Spleen (tissue), 7 donors: ENCODE measurements at regions not wholly inside any gene's neighbourhood (a gene's known extent, or its start where the extent isn't known, plus 50 kb on each side); places are given as distances from the start of the nearest gene placed in this dataset.

Experiments used
- POLR2A ChIP-seq, 3 donors: fragments of 450-650 bp; IDR thresholded peaks; one replicate each; pipeline ENCODE4 v1.5.1; 2017; ENCODE audit warnings: antibody characterized with exemption in 3 of 3, mild to moderate bottlenecking in 1 of 3
- POLR2AphosphoS5 ChIP-seq, 3 donors: sonication (generic); formaldehyde crosslinking; IDR thresholded peaks; one replicate each; pipeline ENCODE4 v1.5.1; 2017; ENCODE audit warnings: antibody characterized with exemption in 3 of 3
- TF ChIP-seq, protein P1 (sequence below), 11 experiments: fragments of 200-600 bp in 7 of 11; fragments of 450-650 bp in 4 of 11; sonication (generic) in 4 of 11; IDR thresholded peaks in 8 of 11; conservative IDR thresholded peaks in 3 of 11; 1 replicate in 7 of 11; 2 replicates in 4 of 11; pipeline versions ENCODE4 v1.4.0 to v1.8.0; 2016 to 2021; ENCODE audit warnings: antibody characterized with exemption in 11 of 11, inconsistent platforms in 4 of 11, mild to moderate bottlenecking in 1 of 11
- donor health status: DM: no; HTN: no; CAD: no; lungs with moderate emphysema.
- donor health status: DM: no; HTN: no; CAD: no.
- donor health status: DM: no; HTN: no; CAD: no.

DNA sequence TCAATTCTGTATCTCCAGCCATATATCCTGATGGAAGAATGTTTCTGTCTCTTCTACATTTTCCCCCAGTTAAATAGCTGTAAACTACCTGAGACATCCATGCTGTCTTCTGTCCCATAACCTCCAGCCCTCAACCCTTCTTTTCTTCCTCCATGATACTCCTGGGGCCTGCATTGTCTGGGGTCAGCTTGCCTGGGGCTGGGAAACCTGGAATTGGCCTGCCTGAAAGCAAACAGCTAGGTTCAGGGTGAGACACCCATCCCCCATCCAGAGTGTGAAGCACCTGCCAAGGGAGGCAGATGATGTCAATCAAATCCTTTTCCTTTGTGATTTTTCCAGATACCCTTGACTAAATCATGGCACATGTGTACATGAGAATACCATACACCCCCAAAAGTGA, 313.7 kb upstream of the MGAT5 start:
- TF ChIP-seq, protein P1, sequence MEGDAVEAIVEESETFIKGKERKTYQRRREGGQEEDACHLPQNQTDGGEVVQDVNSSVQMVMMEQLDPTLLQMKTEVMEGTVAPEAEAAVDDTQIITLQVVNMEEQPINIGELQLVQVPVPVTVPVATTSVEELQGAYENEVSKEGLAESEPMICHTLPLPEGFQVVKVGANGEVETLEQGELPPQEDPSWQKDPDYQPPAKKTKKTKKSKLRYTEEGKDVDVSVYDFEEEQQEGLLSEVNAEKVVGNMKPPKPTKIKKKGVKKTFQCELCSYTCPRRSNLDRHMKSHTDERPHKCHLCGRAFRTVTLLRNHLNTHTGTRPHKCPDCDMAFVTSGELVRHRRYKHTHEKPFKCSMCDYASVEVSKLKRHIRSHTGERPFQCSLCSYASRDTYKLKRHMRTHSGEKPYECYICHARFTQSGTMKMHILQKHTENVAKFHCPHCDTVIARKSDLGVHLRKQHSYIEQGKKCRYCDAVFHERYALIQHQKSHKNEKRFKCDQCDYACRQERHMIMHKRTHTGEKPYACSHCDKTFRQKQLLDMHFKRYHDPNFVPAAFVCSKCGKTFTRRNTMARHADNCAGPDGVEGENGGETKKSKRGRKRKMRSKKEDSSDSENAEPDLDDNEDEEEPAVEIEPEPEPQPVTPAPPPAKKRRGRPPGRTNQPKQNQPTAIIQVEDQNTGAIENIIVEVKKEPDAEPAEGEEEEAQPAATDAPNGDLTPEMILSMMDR (IDR thresholded peaks at IDR 0.05 in 8 of 11, conservative IDR thresholded peaks at IDR 0.05 in 3 of 11), result no peak
- TF ChIP-seq POLR2A (IDR thresholded peaks at IDR 0.05) (no peak), POLR2AphosphoS5 (IDR thresholded peaks at IDR 0.05) (no peak)
